Glomerular visceral epithelial cell (primary cell): ENCODE measurements at regions not wholly inside any gene's neighbourhood (a gene's known extent, or its start where the extent isn't known, plus 50 kb on each side); places are given as distances from the start of the nearest gene placed in this dataset.

Experiments used
- DNase-seq: peaks from one replicate; pipeline ENCODE4 v3.0.0-alpha.2; 2016; ENCODE audit errors: extremely low spot score

DNA sequence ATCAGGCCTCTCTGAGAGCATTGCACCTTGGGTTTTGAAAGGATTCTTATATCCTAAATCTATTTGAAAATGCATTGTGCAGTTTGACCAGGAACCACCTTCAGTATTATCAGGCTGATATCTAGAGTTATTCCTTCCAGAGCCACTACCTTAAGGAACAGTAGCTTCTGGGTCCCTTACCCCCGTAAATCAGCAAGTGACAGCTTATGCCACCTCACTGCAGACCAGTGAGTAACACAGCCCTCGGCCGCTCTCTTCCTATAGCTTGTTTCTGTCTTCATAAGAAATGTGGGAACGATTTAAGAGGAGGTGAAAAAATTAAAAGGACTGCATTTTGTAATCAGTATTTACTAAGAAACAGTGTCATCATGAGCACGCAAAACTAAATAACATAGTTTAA is 584.2 kb downstream of the GALR1 start:
- DNase-seq = no peak

DNA sequence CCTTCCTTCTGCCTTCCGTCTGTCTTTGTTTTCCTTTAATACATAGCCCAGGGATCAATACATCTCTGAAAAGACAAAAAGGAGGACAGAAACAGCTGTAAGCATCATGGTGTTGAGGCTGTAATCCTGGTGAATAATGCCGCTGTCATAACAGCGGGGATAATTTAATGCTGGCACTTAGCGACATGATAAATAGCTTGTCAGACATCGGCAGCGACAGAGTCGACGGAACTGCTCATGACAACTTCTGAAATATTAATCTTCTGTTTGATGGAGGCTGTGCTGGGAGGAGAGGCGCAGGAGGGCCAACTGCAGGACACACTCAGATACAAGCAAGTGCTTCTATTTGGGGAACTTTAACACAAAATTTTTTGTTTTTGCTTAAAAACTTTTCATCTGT is 602.2 kb downstream of the GALR1 start:
- no peak for DNase-seq

DNA sequence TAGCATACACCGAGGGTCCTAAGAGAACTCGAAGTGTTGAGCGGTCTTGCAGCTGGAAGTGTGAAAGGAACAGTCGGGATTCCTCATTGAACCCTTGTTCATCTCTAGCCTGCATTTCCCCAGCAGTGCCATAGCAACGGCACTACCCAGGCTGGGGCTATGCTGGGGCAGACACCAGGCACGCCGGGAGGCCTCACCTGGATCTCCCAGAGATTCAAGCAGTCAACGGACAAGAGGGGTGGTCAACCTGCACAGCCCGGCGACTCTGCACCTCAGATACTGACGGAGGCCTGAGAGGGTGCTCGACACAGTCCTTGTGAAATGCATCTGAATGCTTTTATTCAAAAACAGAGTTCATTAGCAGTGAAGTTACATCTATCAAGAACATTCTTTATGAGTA is 604.2 kb downstream of the GALR1 start:
- no peak for DNase-seq

DNA sequence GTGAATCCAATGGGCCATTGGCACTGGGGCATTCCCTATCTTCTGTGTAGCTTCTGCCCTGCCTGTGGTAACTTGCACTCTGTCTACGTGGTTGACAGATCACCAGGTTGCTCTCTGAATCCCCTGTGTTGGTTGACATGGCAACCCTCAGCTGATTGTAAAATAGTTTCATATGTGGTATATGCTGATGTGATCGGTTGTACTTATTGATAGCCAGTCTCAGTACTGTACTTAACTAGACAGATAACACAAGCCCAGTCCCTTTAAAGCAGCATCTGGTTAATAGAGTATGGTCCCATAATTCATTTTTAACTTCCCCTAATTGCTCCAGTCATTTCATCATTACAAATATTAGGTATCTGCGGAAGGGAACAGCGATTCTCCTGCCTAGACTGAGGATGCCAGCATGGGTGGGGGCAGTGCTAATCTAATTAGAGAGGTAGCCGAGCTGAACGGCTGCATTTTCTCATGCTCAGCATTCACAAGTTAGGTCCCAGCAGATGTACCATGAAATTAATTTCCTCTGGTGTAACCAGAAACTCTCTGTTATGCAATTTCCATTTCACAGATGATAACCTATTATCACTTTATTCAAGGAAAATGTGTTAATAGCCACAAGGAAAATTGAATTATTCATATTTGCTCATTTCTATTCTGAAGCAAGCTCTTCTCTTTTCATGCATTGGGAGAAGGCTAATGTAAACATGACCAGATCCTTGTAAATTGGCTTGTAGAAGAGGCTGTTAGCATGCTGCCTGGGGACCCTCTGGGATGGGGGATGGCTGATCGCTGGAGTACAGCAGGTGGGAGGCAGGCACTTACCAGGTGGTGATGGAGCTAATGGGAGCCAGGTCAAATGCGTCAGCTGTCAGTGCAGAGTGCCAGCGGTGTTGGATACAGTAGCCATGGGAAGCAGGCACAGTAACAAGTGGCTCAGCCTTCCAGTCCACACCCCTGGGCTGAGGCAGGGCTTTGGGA is 608.3 kb downstream of the GALR1 start:
- DNase-seq = no peak

DNA sequence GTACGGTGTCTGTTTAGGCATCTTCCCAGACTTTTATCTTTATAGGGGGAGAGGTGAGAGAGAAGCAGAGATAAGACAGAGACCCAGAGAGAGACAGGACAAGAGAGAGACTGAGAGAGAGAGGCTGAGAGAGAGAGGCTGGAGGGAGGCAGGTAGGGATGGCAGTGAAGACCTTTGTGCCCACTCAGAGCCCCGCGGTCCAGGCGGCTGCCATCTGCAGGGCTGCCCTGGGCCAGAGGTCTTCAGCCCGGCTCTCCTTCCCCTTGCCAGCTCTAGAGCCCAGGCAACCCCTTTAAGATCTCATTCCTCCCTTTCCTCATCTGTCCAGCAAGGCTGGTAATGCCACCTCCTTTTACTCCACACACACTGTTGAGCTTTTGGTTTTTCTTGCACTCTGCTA is 610.0 kb downstream of the GALR1 start:
- no peak for DNase-seq

DNA sequence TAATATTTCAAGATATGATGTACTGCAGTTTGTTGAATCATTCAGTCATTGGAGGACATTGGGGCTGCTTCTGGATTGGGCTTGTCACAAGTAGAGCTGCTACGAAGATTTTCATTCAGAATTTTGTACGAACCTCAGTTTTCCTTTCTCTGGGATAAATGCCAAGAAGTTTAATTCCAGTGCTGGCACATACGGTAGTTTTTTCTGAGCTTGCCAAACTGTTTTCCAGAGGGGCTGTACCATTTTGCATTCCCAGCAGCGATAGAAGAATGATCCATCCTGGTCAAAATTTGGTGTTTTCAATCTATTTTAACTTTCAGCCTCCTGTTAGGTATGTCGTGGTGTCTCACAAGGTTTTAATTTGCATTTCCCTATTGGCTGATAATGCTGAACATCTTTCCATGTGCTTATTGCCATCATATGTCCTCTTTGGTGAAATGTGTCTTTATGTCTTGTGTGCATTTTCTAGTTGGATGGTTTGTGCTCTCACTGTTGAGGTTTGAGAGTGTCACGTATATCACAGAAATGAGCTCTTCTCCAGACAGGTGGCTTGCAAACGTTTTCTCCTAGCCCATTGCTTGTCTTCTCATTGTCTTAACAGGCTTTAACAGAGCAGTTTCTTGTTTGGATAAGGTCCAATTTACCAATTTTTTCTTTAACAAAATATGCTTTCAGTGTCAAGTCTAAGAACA is 612.6 kb downstream of the GALR1 start:
- DNase-seq = no peak

DNA sequence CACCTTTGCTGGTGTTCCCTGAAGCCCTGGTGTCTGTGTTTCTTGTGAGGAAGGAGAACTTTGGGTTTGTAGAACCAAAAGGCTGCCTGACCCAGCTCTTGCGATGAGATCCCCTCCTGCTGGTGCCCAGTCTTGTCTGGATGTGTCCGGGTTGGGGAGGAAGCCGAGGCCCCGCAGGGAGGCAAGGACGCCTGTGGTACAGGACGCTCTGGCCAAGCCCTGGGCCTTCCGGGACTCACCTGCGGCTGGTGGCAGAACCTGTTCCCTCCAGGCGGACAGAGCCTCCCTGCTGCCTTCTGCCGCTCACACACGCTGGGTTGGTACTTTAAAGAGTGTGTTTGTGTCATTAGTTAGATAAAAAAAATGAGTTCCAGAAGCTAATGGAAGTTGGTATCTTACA is 616.2 kb downstream of the GALR1 start:
- DNase-seq = no peak

DNA sequence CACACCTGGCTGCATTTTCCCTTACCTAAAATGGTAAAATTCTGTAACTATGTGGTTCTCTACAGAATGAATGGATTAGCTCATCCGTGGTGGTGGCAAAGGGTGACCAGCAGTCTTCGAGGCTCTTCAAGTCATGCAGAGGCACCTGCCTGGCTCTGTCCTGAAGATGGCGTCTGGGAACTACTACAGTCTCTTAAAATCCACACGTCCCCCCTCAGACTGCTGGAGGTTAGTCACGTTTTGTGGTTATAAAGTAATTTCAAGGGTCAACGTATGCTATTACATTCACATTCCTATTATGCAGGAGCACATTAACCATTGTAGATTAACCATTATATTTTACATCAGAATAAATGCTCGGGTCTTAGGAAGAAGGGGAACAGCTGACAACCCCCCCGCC is 616.7 kb downstream of the GALR1 start:
- DNase-seq = no peak

DNA sequence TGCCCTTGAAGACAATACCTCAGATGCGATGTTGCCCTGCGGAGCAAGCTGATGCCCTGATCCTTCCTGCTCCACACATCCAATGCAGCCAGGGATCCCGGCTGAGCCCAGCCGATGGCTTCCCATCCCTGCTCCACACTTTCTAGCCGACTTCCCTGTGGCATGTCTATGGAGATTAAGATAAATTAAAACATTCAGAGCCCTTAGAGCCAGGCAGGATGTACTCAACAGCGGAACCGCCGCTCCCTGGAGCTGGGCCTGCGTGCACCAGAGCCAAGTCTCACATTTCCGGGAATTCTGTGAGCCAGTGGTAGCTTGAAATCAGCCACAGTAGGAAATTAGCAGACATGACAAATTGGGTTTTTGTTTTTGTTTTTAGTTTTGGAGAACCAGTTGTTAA is 620.6 kb downstream of the GALR1 start:
- no peak for DNase-seq

DNA sequence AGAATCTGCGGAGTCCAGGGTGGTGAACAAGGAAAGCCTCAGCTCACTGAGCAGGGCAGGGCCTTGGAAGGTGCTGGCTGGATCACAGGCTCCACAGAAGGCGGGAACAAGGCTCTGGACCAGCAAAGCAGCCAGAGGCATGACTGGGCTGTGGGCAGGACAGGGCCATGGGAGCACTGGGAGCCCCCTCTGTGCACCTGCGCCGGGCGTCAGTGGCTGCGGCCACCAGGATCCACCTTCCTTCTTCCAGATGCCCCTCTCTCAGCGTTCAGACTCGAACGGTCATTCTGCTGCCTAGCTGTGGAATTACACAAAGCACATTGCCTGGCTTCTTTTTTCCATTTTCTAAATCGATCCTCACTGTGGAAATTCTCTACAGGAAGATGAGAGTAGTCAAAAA is 621.2 kb downstream of the GALR1 start:
- DNase-seq = no peak

DNA sequence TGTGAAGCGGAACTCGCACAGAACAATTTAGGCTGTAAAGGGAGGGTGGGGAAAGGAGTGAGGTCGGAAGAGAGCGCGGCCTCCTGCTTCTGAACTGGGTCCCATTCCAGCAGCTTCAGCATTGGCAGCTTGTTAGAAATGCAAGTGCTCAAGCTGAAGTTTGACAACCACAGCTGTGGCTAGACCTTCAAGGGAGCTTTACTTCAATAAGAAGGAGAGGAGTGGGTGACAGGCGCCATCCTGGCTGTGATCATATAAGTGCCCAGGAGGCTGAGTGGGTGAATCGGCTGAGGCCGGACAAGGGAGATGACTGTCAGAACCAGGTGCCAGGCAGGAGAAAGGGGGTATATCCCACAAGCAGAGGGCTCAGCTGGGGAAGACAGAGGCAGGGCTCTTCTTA is 622.5 kb downstream of the GALR1 start:
- no peak for DNase-seq

DNA sequence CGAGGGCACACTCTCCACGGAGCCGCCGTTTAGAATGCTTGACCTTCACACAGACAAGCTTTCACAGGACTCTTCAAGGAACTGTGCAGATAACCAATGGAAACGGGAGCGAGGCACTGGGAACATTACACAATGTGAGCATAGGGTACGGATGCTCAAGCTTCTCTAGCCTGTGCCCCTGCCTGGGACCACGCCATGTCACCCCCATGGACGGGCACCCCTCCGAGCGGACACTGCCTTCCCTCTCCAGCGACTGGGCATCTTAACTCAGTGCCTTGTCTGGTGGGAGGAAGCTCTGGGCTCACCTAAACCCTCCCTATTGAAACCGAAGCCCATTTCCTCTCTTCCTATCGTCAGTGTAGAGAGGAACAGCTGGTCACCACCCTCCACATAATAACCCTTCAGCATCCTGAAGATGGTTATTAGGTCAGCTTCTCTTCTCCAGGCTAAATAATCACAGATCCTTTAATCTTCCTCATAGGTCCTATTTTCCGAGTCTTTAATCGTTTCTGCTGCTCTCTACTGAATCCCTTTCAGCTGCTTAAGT is 626.7 kb downstream of the GALR1 start:
- no peak for DNase-seq

DNA sequence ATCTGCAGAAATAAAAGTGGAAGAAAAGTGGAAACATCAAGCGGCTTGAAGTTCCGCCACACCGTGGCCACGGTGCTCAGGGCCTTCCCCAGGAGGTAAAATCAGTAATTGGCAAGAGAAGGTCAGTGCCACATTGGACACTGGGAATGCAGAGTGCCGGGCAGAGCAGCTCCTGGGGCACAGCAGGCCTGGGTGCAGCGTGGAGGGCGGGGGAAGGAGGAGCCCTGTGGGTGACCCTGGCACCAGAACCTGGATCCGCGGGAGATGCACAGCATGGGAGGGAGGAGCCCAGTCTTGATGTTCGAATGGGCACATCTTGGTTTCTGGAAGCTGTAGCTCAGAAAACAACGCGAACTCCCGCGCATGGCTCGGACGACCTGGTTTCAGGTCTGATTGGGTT is 630.2 kb downstream of the GALR1 start:
- no peak for DNase-seq

DNA sequence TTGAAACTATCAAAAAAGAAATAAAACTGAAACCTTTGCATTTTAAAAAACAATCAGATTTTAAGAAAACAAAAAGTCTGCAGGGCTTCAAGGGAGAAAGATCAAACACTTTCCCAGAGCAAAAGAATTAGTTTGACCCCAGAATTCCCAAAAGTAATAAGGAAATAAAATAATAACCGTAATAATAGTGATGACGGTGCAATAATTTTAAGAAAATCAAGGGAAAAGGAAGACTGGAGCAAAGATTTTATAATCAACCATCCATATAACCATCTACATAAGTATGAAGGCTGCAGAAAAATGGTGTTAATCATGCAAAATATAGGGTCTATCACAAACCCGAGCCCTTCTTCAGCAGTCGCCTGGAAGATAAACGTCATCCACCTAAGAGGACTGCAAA is 634.8 kb downstream of the GALR1 start:
- DNase-seq = no peak

DNA sequence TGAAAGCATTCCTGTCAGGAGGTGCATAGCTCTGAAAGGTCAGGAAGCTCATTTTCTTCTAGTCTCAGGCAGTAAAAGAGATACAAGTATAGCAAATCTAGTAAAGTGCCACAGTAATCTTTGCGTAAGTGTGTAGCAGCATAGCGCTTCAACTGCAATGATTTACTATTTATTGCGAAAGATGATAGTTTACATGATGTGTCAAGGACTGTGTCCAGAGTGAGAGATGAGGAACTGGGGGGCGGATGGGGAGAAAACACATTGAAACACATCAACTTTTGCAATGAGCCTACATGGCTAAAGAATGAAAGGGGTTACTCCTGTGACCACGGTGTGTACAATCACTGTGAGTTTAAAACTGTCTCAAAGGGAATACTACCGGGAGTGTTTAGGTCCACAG is 644.4 kb downstream of the GALR1 start:
- DNase-seq = no peak

DNA sequence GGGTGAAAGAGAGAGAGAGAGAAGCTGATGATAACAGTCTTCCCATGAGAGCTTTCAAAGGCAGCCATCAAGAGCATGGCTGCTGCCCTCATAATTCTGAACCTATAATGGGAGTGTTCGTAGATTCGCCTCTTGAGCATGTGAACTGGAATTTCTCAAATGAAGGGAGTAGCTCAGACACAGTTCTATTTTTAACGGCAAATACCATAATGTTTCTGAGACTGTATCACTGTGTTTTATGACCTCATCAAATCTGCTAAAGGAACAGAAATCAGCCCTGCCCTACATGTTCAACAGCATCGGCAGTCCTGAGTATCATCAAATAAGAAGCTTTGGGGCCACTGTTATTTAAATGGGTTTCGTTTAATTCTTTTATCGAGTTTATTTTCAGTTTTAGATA is 645.6 kb downstream of the GALR1 start:
- DNase-seq = no peak

DNA sequence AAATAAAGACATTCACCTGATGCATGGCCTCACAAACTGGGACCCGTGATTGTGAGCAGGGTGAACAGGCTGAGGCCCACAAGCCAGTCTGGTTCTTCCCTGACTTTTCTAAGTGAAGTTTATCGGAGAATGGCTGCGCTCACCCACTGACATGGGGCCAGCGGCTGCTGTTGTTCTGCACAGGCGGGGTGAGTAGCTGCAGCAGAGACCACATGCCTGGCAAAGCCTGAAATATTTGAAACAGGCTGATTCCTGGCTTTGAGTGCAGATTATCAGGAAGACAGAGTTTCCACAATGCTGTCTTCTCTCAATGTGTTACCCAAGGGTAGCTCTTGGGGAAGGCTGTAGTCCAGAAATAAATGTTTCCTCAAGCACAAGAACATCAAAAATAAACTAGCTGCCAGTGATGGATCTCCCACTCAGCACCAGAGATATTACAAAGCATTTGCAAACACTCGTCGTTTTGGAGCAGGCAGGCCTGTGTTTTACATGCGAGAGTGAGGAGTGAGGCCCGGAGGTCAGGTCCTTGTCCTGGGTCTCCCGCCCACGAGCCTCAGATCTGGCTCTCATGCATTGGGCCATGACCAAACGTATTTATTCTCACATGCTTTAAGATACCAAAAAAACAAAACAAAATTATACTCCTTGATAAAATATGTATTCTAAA is 647.1 kb downstream of the GALR1 start:
- no peak for DNase-seq

DNA sequence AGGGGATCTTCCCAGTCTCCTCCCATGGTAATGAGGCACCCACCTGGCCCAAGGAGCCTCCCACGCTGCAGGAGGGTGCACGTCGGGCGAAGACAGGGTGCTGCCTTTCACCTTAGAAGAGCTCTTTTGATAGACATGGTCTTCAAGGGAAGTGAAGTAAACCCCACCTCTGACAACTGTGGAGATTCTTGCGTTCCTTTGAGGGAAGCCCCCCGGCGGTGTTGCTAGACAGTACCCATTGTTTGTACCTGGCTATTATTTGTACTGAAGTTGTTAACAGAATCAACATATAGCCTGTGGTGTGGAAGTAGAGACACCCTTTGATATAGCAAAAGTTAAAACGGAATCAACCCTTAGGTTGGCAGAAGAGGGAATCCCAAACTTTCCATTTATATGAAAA is 648.0 kb downstream of the GALR1 start:
- no peak for DNase-seq

DNA sequence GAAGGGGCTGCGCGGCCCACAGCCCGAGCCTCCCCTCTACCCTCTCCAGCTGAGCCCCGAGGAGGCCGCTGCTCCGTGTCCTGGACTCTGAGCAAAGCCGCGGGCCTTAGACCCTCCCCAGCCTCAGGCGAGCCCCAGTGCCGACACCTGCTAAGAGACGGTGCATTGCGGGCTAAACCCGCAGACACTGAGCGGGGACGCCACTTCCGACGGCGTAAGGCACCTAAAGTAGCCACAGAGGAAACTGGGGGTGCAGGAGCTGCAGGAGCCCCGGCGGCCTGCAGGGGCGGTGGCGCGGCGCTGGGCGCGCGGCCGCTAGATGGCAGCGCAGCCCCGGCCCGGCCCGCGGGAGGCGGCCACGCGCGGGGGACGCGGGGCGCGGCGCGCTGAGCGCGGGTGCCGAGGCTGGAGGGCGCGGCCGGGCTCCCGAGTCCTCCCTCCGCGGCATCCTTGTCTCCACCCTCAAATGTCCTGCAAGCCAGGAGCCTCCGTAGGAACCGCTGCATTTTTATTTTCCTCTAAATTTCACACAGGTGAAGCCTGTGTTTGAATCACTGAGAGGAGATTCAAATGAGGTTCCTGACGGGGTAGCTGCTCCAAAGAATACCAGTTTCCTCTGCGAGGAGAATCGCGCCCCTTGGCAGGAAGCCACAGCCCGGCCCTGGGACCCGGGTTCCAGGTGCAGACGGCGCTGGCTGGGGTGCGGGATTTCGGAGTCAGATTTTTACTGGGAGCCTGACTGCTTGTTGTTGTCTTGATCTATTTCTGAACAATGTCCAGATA is 650.5 kb downstream of the GALR1 start:
- DNase-seq = no peak

DNA sequence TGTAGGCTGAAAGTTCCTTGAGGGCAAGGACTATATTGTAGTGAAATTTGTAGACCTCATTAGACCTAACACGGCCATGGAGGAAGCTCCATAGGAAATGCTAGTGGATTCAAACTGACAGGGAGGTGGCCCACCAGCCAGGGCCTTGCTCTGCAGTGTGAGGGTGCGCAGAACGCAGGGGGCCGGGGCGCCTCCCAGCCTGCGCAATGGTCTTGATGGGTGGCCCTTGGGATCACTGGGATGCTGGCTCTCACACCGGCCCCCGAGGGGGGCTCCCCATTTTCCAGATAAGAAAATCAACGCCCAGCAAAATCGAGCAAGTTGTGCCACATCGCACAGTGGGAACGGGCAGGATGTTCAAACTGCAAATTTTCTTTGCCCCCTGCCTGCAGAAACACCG is 655.4 kb downstream of the GALR1 start:
- DNase-seq = no peak

DNA sequence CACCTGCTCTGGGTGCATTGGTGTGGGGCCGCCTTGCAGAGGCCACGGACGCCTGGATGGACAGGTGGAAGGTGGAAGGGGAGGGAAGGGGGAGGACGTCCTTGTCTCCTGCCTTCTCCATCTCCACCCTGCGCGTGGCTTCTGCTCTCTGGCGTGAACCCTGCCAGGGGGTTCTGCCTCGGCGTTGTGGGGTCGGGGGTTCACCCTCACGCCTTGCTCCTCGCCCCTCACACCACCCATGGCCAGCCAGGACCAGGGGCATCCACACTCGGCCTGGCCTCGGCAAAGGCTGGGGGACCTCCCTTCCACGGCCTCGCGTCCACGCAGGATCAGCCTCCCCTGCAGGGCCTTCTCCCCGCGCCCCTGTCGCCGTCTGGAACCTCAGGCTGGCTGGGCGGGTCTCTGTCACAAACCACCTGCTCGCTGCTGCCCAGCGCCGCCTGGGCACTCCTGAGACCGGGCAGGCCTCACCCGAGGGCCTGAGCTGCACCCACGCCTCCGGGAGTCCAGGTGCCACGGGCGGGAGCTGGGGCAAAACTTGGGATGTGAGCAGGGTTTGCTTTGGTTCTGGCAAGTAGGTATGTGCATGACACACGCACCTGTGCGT is 655.9 kb downstream of the GALR1 start:
- no peak for DNase-seq
